NCI-H446 (cell line): ENCODE measurements at regions not wholly inside any gene's neighbourhood (a gene's known extent, or its start where the extent isn't known, plus 50 kb on each side); places are given as distances from the start of the nearest gene placed in this dataset.
A peak's percentile ranks its signal among the peaks of the same experiment; 100 is the strongest.
"Not testable (repeated sequence)": the region's sequence is repeated elsewhere in the genome, so short reads cannot be mapped to it uniquely, and the experiment has no call there.

Experiments
- DNase-seq, 2 experiments: peaks; one replicate each; lab custom pipeline; 2025; lab: John Stamatoyannopoulos, UW

- no peak for DNase-seq
These were observed 422.6 kb upstream of the ONECUT1 start for GRCh38 chr15:53212785-53213184.

- DNase-seq = no peak
These were observed 420.5 kb upstream of the ONECUT1 start for GRCh38 chr15:53210653-53211052.

- DNase-seq = no peak
These were observed 419.4 kb upstream of the ONECUT1 start for GRCh38 chr15:53209396-53210042.

- no peak for DNase-seq
These were observed 418.6 kb upstream of the ONECUT1 start for GRCh38 chr15:53208751-53209150.

GRCh38 chr15:53203454-53203853 lies 413.3 kb upstream of the ONECUT1 start:
- no peak for DNase-seq

GRCh38 chr15:53202876-53203275 lies 412.7 kb upstream of the ONECUT1 start:
- DNase-seq = no peak

GRCh38 chr15:53197426-53197839 lies 407.3 kb upstream of the ONECUT1 start:
- peak; percentile 48 to 86 for DNase-seq

GRCh38 chr15:53196788-53197187 lies 406.7 kb upstream of the ONECUT1 start:
- no peak for DNase-seq

GRCh38 chr15:53196242-53196641 lies 406.1 kb upstream of the ONECUT1 start:
- no peak for DNase-seq

- DNase-seq = no peak
These were observed 403.0 kb upstream of the ONECUT1 start for GRCh38 chr15:53193149-53193548.

GRCh38 chr15:53189860-53190259 lies 399.7 kb upstream of the ONECUT1 start:
- DNase-seq = no peak

GRCh38 chr15:53183449-53183848 lies 393.3 kb upstream of the ONECUT1 start:
- not testable (repeated sequence) for DNase-seq

- no peak for DNase-seq
These were observed 381.4 kb upstream of the ONECUT1 start for GRCh38 chr15:53171571-53171970.

GRCh38 chr15:53166684-53167201 lies 376.6 kb upstream of the ONECUT1 start:
- no peak for DNase-seq

GRCh38 chr15:53165988-53166683 lies 376.0 kb upstream of the ONECUT1 start:
- no peak for DNase-seq

GRCh38 chr15:53160092-53160704 lies 370.1 kb upstream of the ONECUT1 start:
- peak in 1 of 2 experiments; percentile 47 for DNase-seq

GRCh38 chr15:53159458-53159857 lies 369.3 kb upstream of the ONECUT1 start:
- no peak for DNase-seq

- DNase-seq = no peak
These were observed 368.9 kb upstream of the ONECUT1 start for GRCh38 chr15:53158995-53159394.

- no peak for DNase-seq
These were observed 343.2 kb upstream of the ONECUT1 start for GRCh38 chr15:53133255-53133850.

GRCh38 chr15:53130943-53131342 lies 340.8 kb upstream of the ONECUT1 start:
- DNase-seq = no peak

- no peak for DNase-seq
These were observed 339.2 kb upstream of the ONECUT1 start for GRCh38 chr15:53129121-53129904.

GRCh38 chr15:53128652-53129051 lies 338.5 kb upstream of the ONECUT1 start:
- DNase-seq = no peak
